Spleen (tissue), 7 donors: ENCODE measurements at regions not wholly inside any gene's neighbourhood (a gene's known extent, or its start where the extent isn't known, plus 50 kb on each side); places are given as distances from the start of the nearest gene placed in this dataset.

Source experiments
- POLR2A ChIP-seq, 3 donors: fragments of 450-650 bp; IDR thresholded peaks; one replicate each; pipeline ENCODE4 v1.5.1; 2017; ENCODE audit warnings: antibody characterized with exemption in 3 of 3, mild to moderate bottlenecking in 1 of 3
- POLR2AphosphoS5 ChIP-seq, 3 donors: sonication (generic); formaldehyde crosslinking; IDR thresholded peaks; one replicate each; pipeline ENCODE4 v1.5.1; 2017; ENCODE audit warnings: antibody characterized with exemption in 3 of 3
- TF ChIP-seq, protein P1 (sequence below), 11 experiments: fragments of 200-600 bp in 7 of 11; fragments of 450-650 bp in 4 of 11; sonication (generic) in 4 of 11; IDR thresholded peaks in 8 of 11; conservative IDR thresholded peaks in 3 of 11; 1 replicate in 7 of 11; 2 replicates in 4 of 11; pipeline versions ENCODE4 v1.4.0 to v1.8.0; 2016 to 2021; ENCODE audit warnings: antibody characterized with exemption in 11 of 11, inconsistent platforms in 4 of 11, mild to moderate bottlenecking in 1 of 11
- donor health status: DM: no; HTN: no; CAD: no; lungs with moderate emphysema.
- donor health status: DM: no; HTN: no; CAD: no.
- donor health status: DM: no; HTN: no; CAD: no.

DNA sequence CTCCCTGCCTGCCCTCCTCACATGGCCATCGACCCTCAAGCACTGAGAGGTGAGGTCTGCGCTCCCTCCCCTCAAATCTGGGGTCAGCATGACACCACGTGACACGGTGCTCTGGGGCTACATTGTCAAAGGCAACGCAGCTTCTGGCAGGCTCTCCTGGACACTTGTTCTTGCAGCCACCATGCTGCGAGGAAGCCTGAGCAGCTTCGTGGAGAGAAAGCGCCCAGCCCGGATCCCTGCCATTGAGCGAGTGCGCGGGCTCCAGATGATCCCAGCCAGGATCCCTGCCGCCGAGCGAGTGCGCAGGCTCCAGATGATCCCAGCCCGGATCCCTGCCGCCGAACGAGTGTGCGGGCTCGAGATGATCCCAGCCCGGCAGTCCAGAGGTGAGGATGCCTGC is 70.9 kb upstream of the METRNL start:
- TF ChIP-seq, protein P1, sequence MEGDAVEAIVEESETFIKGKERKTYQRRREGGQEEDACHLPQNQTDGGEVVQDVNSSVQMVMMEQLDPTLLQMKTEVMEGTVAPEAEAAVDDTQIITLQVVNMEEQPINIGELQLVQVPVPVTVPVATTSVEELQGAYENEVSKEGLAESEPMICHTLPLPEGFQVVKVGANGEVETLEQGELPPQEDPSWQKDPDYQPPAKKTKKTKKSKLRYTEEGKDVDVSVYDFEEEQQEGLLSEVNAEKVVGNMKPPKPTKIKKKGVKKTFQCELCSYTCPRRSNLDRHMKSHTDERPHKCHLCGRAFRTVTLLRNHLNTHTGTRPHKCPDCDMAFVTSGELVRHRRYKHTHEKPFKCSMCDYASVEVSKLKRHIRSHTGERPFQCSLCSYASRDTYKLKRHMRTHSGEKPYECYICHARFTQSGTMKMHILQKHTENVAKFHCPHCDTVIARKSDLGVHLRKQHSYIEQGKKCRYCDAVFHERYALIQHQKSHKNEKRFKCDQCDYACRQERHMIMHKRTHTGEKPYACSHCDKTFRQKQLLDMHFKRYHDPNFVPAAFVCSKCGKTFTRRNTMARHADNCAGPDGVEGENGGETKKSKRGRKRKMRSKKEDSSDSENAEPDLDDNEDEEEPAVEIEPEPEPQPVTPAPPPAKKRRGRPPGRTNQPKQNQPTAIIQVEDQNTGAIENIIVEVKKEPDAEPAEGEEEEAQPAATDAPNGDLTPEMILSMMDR (IDR thresholded peaks at IDR 0.05 in 8 of 11, conservative IDR thresholded peaks at IDR 0.05 in 3 of 11): no peak
- TF ChIP-seq POLR2AphosphoS5 (IDR thresholded peaks at IDR 0.05): no peak
- TF ChIP-seq POLR2A (IDR thresholded peaks at IDR 0.05): no peak
